IMR-90 (cell line): ENCODE measurements at regions not wholly inside any gene's neighbourhood (a gene's known extent, or its start where the extent isn't known, plus 50 kb on each side); places are given as distances from the start of the nearest gene placed in this dataset.

Source experiments
- ATAC-seq: fragments of 200-7000 bp; cut with Tn5 transposase; 2 replicates; pipeline ENCODE4 v1.9.1; 2020; ENCODE audit warnings: low read depth, mild to moderate bottlenecking, moderate library complexity
- BruUV-seq: library from RNA; stranded (reverse); fragments of 400-500 nt; replicated peaks from 2 replicates; lab custom pipeline; 2021; lab: Mats Ljungman, UMichigan
- CTCF ChIA-PET: fragments of 300-600 bp; formaldehyde crosslinking; extraction: SDS; loops from one replicate; lab custom pipeline; 2021; ENCODE audit warnings: antibody characterized with exemption; lab: Yijun Ruan, JAX
- POLR2A ChIA-PET: fragments of 300-600 bp; sonication (Branson Sonifier 250); formaldehyde crosslinking; loops from one replicate; lab custom pipeline; 2022; ENCODE audit warnings: antibody characterized with exemption; ENCODE audit not compliant: unreplicated experiment; lab: Charles Lee
- DNase-seq: peaks from one replicate; pipeline ENCODE4 v3.0.0; 2013
- H2AFZ ChIP-seq: replicated peaks from 2 replicates; pipeline ENCODE3; 2013; ENCODE audit warnings: low read length, mild to moderate bottlenecking; ENCODE audit not compliant: poor library complexity
- H2AK5ac ChIP-seq: 2 replicates; pipeline ENCODE4 v1.6.1; 2013; ENCODE audit warnings: low read depth, low read length, inconsistent platforms
- H2AK9ac ChIP-seq: replicated peaks from 2 replicates; pipeline ENCODE3; 2013; ENCODE audit warnings: mild to moderate bottlenecking, low read depth, low read length, moderate library complexity; ENCODE audit not compliant: poor library complexity
- H2BK120ac ChIP-seq: 2 replicates; pipeline ENCODE4 v1.6.1; 2013; ENCODE audit warnings: low read depth, low read length, inconsistent platforms
- H2BK15ac ChIP-seq: 3 replicates; pipeline ENCODE4 v1.6.1; 2013; ENCODE audit warnings: low read depth, low read length, inconsistent platforms
- H2BK20ac ChIP-seq: 2 replicates; pipeline ENCODE4 v1.6.1; 2013; ENCODE audit warnings: low read depth, mild to moderate bottlenecking, inconsistent platforms, low read length, moderate library complexity
- H2BK5ac ChIP-seq: 2 replicates; pipeline ENCODE4 v1.6.1; 2013; ENCODE audit warnings: mild to moderate bottlenecking, low read depth, low read length, inconsistent platforms; ENCODE audit not compliant: poor library complexity, severe bottlenecking
- H3K14ac ChIP-seq: replicated peaks from 2 replicates; pipeline ENCODE4 v1.6.1; 2013; ENCODE audit warnings: low read depth, low read length, inconsistent platforms
- H3K18ac ChIP-seq: 2 replicates; pipeline ENCODE4 v1.6.1; 2013; ENCODE audit warnings: low read depth, low read length, control low read depth
- H3K23ac ChIP-seq: 2 replicates; pipeline ENCODE4 v1.6.1; 2013; ENCODE audit warnings: low read depth, low read length, inconsistent platforms
- H3K27ac ChIP-seq: 2 replicates; pipeline ENCODE4 v1.5.1; 2013; ENCODE audit warnings: mild to moderate bottlenecking, control low read depth, low read length; ENCODE audit not compliant: insufficient read depth
- H3K27me3 ChIP-seq: 2 replicates; pipeline ENCODE4 v1.6.1; 2013; ENCODE audit warnings: low read length; ENCODE audit not compliant: control insufficient read depth, insufficient read depth
- H3K36me3 ChIP-seq: 2 replicates; pipeline ENCODE4 v1.6.1; 2013; ENCODE audit warnings: low read length, mixed read lengths; ENCODE audit not compliant: control insufficient read depth, insufficient read depth
- H3K4ac ChIP-seq: 2 replicates; pipeline ENCODE4 v1.6.1; 2013; ENCODE audit warnings: low read depth, low read length, inconsistent platforms
- H3K4me1 ChIP-seq: 2 replicates; pipeline ENCODE4 v1.6.1; 2013; ENCODE audit warnings: low read length, mixed read lengths; ENCODE audit not compliant: control insufficient read depth, insufficient read depth
- H3K4me2 ChIP-seq: 2 replicates; pipeline ENCODE4 v1.6.1; 2013; ENCODE audit warnings: low read depth, mild to moderate bottlenecking, control low read depth, low read length, moderate library complexity
- H3K4me3 ChIP-seq: 2 replicates; pipeline ENCODE4 v1.5.1; 2013; ENCODE audit warnings: low read depth, mild to moderate bottlenecking, control low read depth, low read length, moderate library complexity; ENCODE audit not compliant: insufficient read depth
- H3K56ac ChIP-seq: 2 replicates; pipeline ENCODE4 v1.6.1; 2013; ENCODE audit warnings: low read length, inconsistent platforms; ENCODE audit not compliant: insufficient read depth; ENCODE audit errors: extremely low read depth
- H3K79me1 ChIP-seq, 2 experiments: 2 replicates each; pipeline ENCODE4 v1.6.1; 2013; ENCODE audit warnings: low read length in 2 of 2, inconsistent platforms in 1 of 2, low read depth in 1 of 2
- H3K9ac ChIP-seq: 2 replicates; pipeline ENCODE4 v1.6.1; 2013; ENCODE audit warnings: low read depth, low read length, control low read depth
- H3K9me1 ChIP-seq: 2 replicates; pipeline ENCODE4 v1.6.1; 2013; ENCODE audit warnings: low read length, inconsistent platforms; ENCODE audit not compliant: insufficient read depth
- H3K9me3 ChIP-seq: 2 replicates; pipeline ENCODE4 v1.6.1; 2013; ENCODE audit warnings: low read length; ENCODE audit not compliant: control insufficient read depth, insufficient read depth
- H4K20me1 ChIP-seq: 2 replicates; pipeline ENCODE4 v1.6.1; 2013; ENCODE audit warnings: low read length, inconsistent platforms; ENCODE audit not compliant: insufficient read depth
- H4K5ac ChIP-seq: 2 replicates; pipeline ENCODE4 v1.6.1; 2013; ENCODE audit warnings: mild to moderate bottlenecking, low read depth, low read length, control low read depth
- H4K8ac ChIP-seq, 2 experiments: 2 replicates each; pipeline ENCODE4 v1.6.1; 2013; ENCODE audit warnings: low read depth in 2 of 2, low read length in 2 of 2, control low read depth in 1 of 2, inconsistent platforms in 1 of 2
- H4K91ac ChIP-seq: 2 replicates; pipeline ENCODE4 v1.6.1; 2013; ENCODE audit warnings: low read depth, low read length, inconsistent platforms; ENCODE audit not compliant: insufficient read depth
- BHLHE40 ChIP-seq: fragments of 150-350 bp; IDR thresholded peaks from 2 replicates; pipeline ENCODE4 v1.6.1; 2016; ENCODE audit warnings: mild to moderate bottlenecking, low read depth, low read length
- CEBPB ChIP-seq: IDR thresholded peaks from 2 replicates; pipeline ENCODE4 v1.6.1; 2012; ENCODE audit warnings: low read depth, low read length, improper control_type of control experiment
- CHD1 ChIP-seq: IDR thresholded peaks from 2 replicates; pipeline ENCODE4 v1.6.1; 2012; ENCODE audit warnings: low read depth, low read length, improper control_type of control experiment
- MAFK ChIP-seq: IDR thresholded peaks from 2 replicates; pipeline ENCODE4 v1.6.1; 2012; ENCODE audit warnings: low read depth, low read length, improper control_type of control experiment
- MXI1 ChIP-seq: IDR thresholded peaks from 2 replicates; pipeline ENCODE4 v1.6.1; 2012; ENCODE audit warnings: low read depth, mild to moderate bottlenecking, low read length, moderate library complexity, borderline replicate concordance
- POLR2A ChIP-seq: IDR thresholded peaks from 2 replicates; pipeline ENCODE4 v1.6.1; 2012; ENCODE audit warnings: mild to moderate bottlenecking, low read depth, low read length
- SMC3 ChIP-seq: fragments of 150-350 bp; IDR thresholded peaks from 2 replicates; pipeline ENCODE4 v1.6.1; 2016; ENCODE audit warnings: low read depth, mild to moderate bottlenecking, antibody characterized with exemption, low read length, moderate library complexity
- WGBS, 2 experiments: methylation state at CpG; one replicate each; pipeline versions ENCODE4 v1.1.5 to v1.1.7; 2013; ENCODE audit warnings: missing lambda C conversion rate in 2 of 2; ENCODE audit not compliant: insufficient read length in 1 of 2; ENCODE audit errors: extremely low coverage in 2 of 2; 5-methylcytosine and 5-hydroxymethylcytosine counted together
- dilution Hi-C: fragments of 300-500 bp; cut with HindIII; formaldehyde crosslinking; loops from one replicate; pipeline ENCODE4 v1.14.3; 2018; ENCODE audit warnings: low sequenced_read_pairs; ENCODE audit not compliant: unreplicated experiment
- in situ Hi-C: fragments of 300-500 bp; cut with MboI; formaldehyde crosslinking; loops from 3 replicates; pipeline ENCODE4 v1.14.3; 2019; ENCODE audit warnings: low sequenced_read_pairs, inconsistent platforms, mixed read lengths
- intact Hi-C: fragments of 100-400 bp; cut with micrococcal nuclease; formaldehyde crosslinking; loops from 2 replicates; pipeline ENCODE4 v1.10.0; 2022
- TF ChIP-seq, protein P1 (sequence below): fragments of 150-350 bp; IDR thresholded peaks from 2 replicates; pipeline ENCODE4 v1.6.1; 2017; ENCODE audit warnings: mild to moderate bottlenecking, antibody characterized with exemption, low read length, low read depth

DNA sequence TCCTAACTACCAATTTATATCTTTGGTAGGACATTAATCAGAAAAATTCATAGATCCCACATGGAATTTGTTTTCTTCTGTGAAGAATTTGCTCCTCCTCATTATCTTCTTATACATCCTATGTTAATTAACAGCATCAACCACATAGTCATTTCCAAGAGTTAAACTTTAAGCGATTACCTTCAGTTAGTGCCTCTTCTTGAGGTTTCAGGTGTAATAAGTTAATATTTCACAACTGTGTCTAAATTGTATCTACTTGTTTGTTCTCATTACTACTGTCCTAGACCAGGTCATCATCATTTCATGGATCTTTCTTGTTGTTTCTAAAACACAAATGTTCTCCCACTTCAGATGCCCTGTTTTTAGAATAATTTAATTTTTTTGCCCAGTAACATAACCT is 457.9 kb downstream of the FAT4 start:
- Histone ChIP-seq H2BK5ac (no peak overlapping the region), H3K18ac (no peak overlapping the region), H2AK9ac (no peak overlapping the region), H3K27me3 (no peaks in the 10 kb centered on the region), H3K4me1 (no peaks in the 10 kb centered on the region), H4K8ac (no peak overlapping the region), H4K5ac (no peak overlapping the region), H3K4ac (no peak overlapping the region), H3K23ac (no peak overlapping the region), H3K9ac (no peak overlapping the region), H3K14ac (no peak overlapping the region), H3K4me3 (no peak overlapping the region), H2BK15ac (no peak overlapping the region), H3K9me1 (no peaks in the 10 kb centered on the region), H3K79me1 (no peaks in the 10 kb centered on the region), H2BK20ac (no peak overlapping the region), H3K27ac (no peak overlapping the region), H3K4me2 (no peak overlapping the region), H4K91ac (no peak overlapping the region), H2AFZ (no peak overlapping the region), H3K56ac (no peak overlapping the region), H4K20me1 (no peaks in the 10 kb centered on the region), H3K9me3 (peaks cover 7% of the 10 kb centered on the region), H2BK120ac (no peak overlapping the region), H2AK5ac (no peak overlapping the region), H3K36me3 (no peaks in the 10 kb centered on the region)
- in situ Hi-C loops, result loop anchor here (25.0 kb wide), 1 partner anchor 1615 kb away; no protein-coding TSS in a partner anchor
- dilution Hi-C loops, result no loop called here
- WGBS, 2 experiments, result no CpG with 5 or more reads among the region's 1 CpG
- BruUV-seq, result no TSS peak
- no peak for DNase-seq
- ATAC-seq, result no peak
- POLR2A ChIA-PET, result no interaction called here
- CTCF ChIA-PET, result no interaction called here
- intact Hi-C loops, result no loop called here
- TF ChIP-seq CEBPB, result no peak
- TF ChIP-seq, protein P1, sequence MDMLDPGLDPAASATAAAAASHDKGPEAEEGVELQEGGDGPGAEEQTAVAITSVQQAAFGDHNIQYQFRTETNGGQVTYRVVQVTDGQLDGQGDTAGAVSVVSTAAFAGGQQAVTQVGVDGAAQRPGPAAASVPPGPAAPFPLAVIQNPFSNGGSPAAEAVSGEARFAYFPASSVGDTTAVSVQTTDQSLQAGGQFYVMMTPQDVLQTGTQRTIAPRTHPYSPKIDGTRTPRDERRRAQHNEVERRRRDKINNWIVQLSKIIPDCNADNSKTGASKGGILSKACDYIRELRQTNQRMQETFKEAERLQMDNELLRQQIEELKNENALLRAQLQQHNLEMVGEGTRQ, result no peak
- no peak for TF ChIP-seq MAFK
- no peak for TF ChIP-seq SMC3
- no peak for TF ChIP-seq BHLHE40
- TF ChIP-seq MXI1, result no peak
- TF ChIP-seq POLR2A, result no peak
- TF ChIP-seq CHD1, result no peak
